Ovary (tissue), 7 donors: ENCODE measurements at regions not wholly inside any gene's neighbourhood (a gene's known extent, or its start where the extent isn't known, plus 50 kb on each side); places are given as distances from the start of the nearest gene placed in this dataset.

ENCODE experiments used
- DNase-seq, 5 donors: peaks; one replicate each; pipeline ENCODE4 v3.0.0-alpha.2; 2019 to 2020
- H3K27ac ChIP-seq, 2 donors: fragments of 200-600 bp; one replicate each; pipeline versions ENCODE4 v1.5.1 to v1.8.0; 2019 to 2022
- H3K27me3 ChIP-seq: fragments of 200-600 bp; one replicate; pipeline ENCODE4 v1.8.0; 2022
- H3K36me3 ChIP-seq: fragments of 200-600 bp; sonication (generic); one replicate; pipeline ENCODE4 v1.5.1; 2019
- H3K4me1 ChIP-seq: one replicate; pipeline ENCODE4 v1.8.1; 2013; ENCODE audit warnings: mild to moderate bottlenecking, moderate library complexity; ENCODE audit not compliant: insufficient read depth
- H3K4me3 ChIP-seq: fragments of 200-600 bp; sonication (generic); one replicate; pipeline ENCODE4 v1.5.1; 2017
- H3K9me3 ChIP-seq, 2 donors: fragments of 200-600 bp in 1 of 2; sonication (generic) in 1 of 2; one replicate each; pipeline versions ENCODE4 v1.5.1 to v1.8.1; 2013 to 2019; ENCODE audit warnings: mild to moderate bottlenecking in 1 of 2, moderate library complexity in 1 of 2
- CTCF ChIP-seq, 3 donors: fragments of 450-650 bp in 2 of 3; fragments of 200-600 bp in 1 of 3; IDR thresholded peaks; one replicate each; pipeline versions ENCODE4 v1.5.1 to v1.8.0; 2016 to 2022; ENCODE audit warnings: antibody characterized with exemption in 3 of 3, mild to moderate bottlenecking in 1 of 3
- EP300 ChIP-seq: sonication (generic); formaldehyde crosslinking; IDR thresholded peaks from one replicate; pipeline ENCODE4 v1.6.1; 2017; ENCODE audit warnings: antibody characterized with exemption
- POLR2A ChIP-seq: fragments of 450-650 bp; IDR thresholded peaks from one replicate; pipeline ENCODE4 v1.6.1; 2017; ENCODE audit warnings: antibody characterized with exemption, mild to moderate bottlenecking, moderate library complexity
- whole genome bisulfite sequencing, 3 donors: extraction: QIAGEN DNeasy Blood & Tissue Kit in 1 of 3; methylation state at CpG; one replicate each; pipeline versions ENCODE4 v1.1.5 to v1.1.7; 2013 to 2017; 5-methylcytosine and 5-hydroxymethylcytosine counted together
- intact Hi-C, 4 donors: fragments of 100-400 bp; cut with DNase I; formaldehyde crosslinking; loops; one replicate each; pipeline versions ENCODE4 v1.11.0 to v1.15.1; 2022 to 2023
- donor health status: DM: no; HTN: no; CAD: no; lungs with moderate emphysema.
- donor health status: DM: no; HTN: no; CAD: no.
- donor health status: Bipolar disorder and iron deficiency.
- donor health status: DM: no; HTN: no; CAD: no.
- donor health status: DM: yes; HTN: yes; CAD: no.

GRCh38 chr11:15873501-15873900, 482.8 kb downstream of the SOX6 start:
- H3K4me3 ChIP-seq = no peak overlapping the region
- H3K9me3 ChIP-seq = no peaks in the 10 kb centered on the region
- no peak for TF ChIP-seq CTCF (IDR thresholded peaks at IDR 0.05)
- TF ChIP-seq POLR2A = no peak
- TF ChIP-seq EP300 = no peak
- no peak overlapping the region for H3K27ac ChIP-seq
- intact Hi-C loops = no loop called here
- no peak for DNase-seq
- H3K27me3 ChIP-seq = no peaks in the 10 kb centered on the region
- no peaks in the 10 kb centered on the region for H3K4me1 ChIP-seq
- 74 to 95% (median 94%) methylated on average over 1 of the region's 1 CpG for WGBS, 3 donors
- no peaks in the 10 kb centered on the region for H3K36me3 ChIP-seq

- intact Hi-C loops = no loop called here
- H3K4me3 ChIP-seq = no peak overlapping the region
- H3K27me3 ChIP-seq = no peaks in the 10 kb centered on the region
- 92 to 95% (median 93%) methylated on average over 2 of the region's 2 CpGs for WGBS, 3 donors
- H3K4me1 ChIP-seq = no peaks in the 10 kb centered on the region
- TF ChIP-seq EP300 = no peak
- TF ChIP-seq CTCF (IDR thresholded peaks at IDR 0.05) = no peak
- TF ChIP-seq POLR2A = no peak
- H3K27ac ChIP-seq = no peak overlapping the region
- no peak for DNase-seq
- H3K9me3 ChIP-seq = no peaks in the 10 kb centered on the region
- H3K36me3 ChIP-seq = no peaks in the 10 kb centered on the region
Observed at GRCh38 chr11:15874704-15875103, 481.6 kb downstream of the SOX6 start.

- TF ChIP-seq CTCF (IDR thresholded peaks at IDR 0.05) = no peak
- TF ChIP-seq EP300 = no peak
- no peak for TF ChIP-seq POLR2A
- H3K27ac ChIP-seq = no peak overlapping the region
- 92 to 97% (median 92%) methylated on average over 3 of the region's 3 CpGs for WGBS, 3 donors
- no peaks in the 10 kb centered on the region for H3K9me3 ChIP-seq
- H3K27me3 ChIP-seq = no peaks in the 10 kb centered on the region
- intact Hi-C loops = no loop called here
- no peak overlapping the region for H3K4me3 ChIP-seq
- H3K36me3 ChIP-seq = no peaks in the 10 kb centered on the region
- H3K4me1 ChIP-seq = no peaks in the 10 kb centered on the region
- no peak for DNase-seq
Observed at GRCh38 chr11:15875393-15875792, 481.0 kb downstream of the SOX6 start.

GRCh38 chr11:15875943-15876342, 480.4 kb downstream of the SOX6 start:
- 68 to 77% (median 70%) methylated on average over 2 of the region's 2 CpGs for WGBS, 3 donors
- Histone ChIP-seq H3K36me3 (no peaks in the 10 kb centered on the region), H3K27ac (no peak overlapping the region), H3K27me3 (no peaks in the 10 kb centered on the region), H3K4me3 (no peak overlapping the region), H3K4me1 (no peaks in the 10 kb centered on the region), H3K9me3 (no peaks in the 10 kb centered on the region)
- TF ChIP-seq CTCF (IDR thresholded peaks at IDR 0.05) (no peak), POLR2A (no peak), EP300 (no peak)
- DNase-seq = no peak
- intact Hi-C loops = no loop called here

GRCh38 chr11:15878756-15879155, 477.6 kb downstream of the SOX6 start:
- no peaks in the 10 kb centered on the region for H3K36me3 ChIP-seq
- DNase-seq = no peak
- 92 to 98% (median 97%) methylated on average over 1 of the region's 1 CpG for WGBS, 3 donors
- no peak for TF ChIP-seq EP300
- no peak for TF ChIP-seq POLR2A
- TF ChIP-seq CTCF (IDR thresholded peaks at IDR 0.05) = no peak
- intact Hi-C loops = no loop called here
- no peaks in the 10 kb centered on the region for H3K9me3 ChIP-seq
- H3K27ac ChIP-seq = no peak overlapping the region
- no peaks in the 10 kb centered on the region for H3K27me3 ChIP-seq
- no peaks in the 10 kb centered on the region for H3K4me1 ChIP-seq
- no peak overlapping the region for H3K4me3 ChIP-seq
